GM18951 (cell line): ENCODE measurements at regions not wholly inside any gene's neighbourhood (a gene's known extent, or its start where the extent isn't known, plus 50 kb on each side); places are given as distances from the start of the nearest gene placed in this dataset.

Experiments
- POLR2A ChIP-seq: IDR thresholded peaks from 4 replicates; pipeline ENCODE4 v1.6.1; 2011; ENCODE audit warnings: mild to moderate bottlenecking; ENCODE audit not compliant: insufficient read length, insufficient read depth; ENCODE audit errors: extremely low read depth
- in situ Hi-C: fragments of 300-500 bp; cut with MboI; formaldehyde crosslinking; loops from one replicate; pipeline ENCODE4 v1.12.0; 2022; ENCODE audit warnings: low sequenced_read_pairs, mixed read lengths, inconsistent platforms; ENCODE audit not compliant: unreplicated experiment

- no peak for TF ChIP-seq POLR2A
- in situ Hi-C loops = no loop called here
These were observed 524.6 kb upstream of the KCND2 start for GRCh38 chr7:119748251-119748860.

- no peak for TF ChIP-seq POLR2A
- in situ Hi-C loops = no loop called here
These were observed 524.0 kb upstream of the KCND2 start for GRCh38 chr7:119748991-119749390.

DNA sequence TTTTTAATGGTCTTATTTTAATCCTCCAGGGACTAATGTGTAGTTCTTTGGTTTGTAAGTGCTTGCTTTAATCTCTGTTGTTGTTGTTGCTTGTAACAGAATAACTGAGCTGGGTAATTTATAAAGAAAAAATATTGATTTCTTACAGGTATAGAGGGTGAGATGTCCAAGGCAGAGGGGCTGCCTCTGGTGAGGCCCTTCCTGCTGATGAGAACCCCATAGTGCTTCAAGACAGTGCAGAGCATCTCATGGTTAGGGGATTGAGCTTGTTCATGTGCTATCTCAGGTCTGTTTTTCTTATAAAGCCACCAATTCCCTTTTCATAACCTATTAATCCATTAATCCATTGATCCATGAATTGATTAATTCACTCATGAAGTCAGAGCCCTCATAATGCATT, 516.3 kb upstream of the KCND2 start:
- in situ Hi-C loops = no loop called here

GRCh38 chr7:119758254-119758653, 514.7 kb upstream of the KCND2 start:
- TF ChIP-seq POLR2A = no peak
- in situ Hi-C loops = no loop called here

More for the DNA sequence above, 516.3 kb upstream of the KCND2 start:
- no peak for TF ChIP-seq POLR2A

DNA sequence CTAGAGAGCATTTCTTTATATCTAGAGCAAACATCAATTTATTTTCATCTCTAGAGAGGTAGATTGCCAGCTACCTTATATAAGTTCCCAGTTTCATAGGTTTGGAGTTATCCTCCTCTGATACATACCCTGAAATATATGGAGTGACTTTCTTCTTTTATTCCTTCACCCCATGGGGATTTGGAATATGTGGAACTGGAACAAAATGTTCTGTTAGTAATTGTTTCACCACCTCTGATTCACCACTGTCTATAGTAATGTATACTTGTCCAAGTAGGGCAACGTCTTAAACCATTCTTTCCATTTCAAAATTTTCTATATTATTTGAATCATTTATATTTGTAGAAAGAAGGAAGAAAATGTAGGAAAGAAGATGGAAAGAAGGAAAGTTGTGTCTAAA, 511.2 kb upstream of the KCND2 start:
- TF ChIP-seq POLR2A = no peak
- in situ Hi-C loops = no loop called here

DNA sequence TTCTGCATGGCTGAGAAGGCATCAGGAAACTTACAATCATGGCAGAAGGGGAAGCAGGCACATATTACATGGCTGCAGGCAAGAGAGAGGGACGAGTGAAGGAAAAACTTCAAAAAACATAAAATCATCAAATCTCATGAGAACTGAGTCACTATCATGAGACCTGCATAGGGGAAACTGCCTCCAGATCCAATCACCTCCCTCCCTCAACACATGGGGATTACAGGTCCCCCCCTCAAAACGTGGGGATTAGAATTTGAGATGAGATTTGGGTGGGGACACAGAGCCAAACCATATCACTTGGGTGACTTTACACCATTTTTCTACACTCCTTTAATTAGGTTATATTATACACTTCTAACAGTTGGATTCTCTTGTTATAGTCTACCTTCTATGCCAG, 490.7 kb upstream of the KCND2 start:
- in situ Hi-C loops = no loop called here
- TF ChIP-seq POLR2A = no peak

- in situ Hi-C loops = no loop called here
- no peak for TF ChIP-seq POLR2A
These were observed 489.2 kb upstream of the KCND2 start for GRCh38 chr7:119783799-119784198.

- no peak for TF ChIP-seq POLR2A
- in situ Hi-C loops = no loop called here
These were observed 470.8 kb upstream of the KCND2 start for GRCh38 chr7:119802147-119802546.

DNA sequence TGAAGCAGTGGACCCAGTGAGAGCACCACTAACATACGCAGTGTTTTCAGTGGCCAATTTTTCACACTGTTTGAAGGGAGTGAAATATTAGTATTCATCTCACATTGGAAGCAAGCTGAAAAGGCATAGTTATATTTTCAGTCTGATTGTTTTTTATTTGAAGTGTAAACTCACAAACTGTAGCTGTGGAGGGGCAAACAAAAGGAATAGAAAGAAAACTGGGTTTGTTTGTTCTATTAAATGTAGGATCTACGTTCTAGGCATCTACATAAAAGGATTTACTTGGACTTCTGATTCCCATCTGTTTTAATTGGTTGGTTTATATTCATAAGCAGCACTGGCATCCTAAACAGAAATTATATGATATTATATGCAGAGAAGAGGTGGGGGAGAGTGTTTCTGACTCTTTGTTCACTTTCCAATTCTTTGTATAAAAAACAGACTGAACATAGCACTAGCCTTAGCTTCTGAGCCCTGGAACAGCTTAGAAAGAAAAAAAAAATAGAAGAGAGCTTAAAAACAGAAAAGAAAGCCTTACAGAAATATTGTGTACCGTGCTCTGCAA, 447.8 kb upstream of the KCND2 start:
- TF ChIP-seq POLR2A = no peak
- in situ Hi-C loops = no loop called here

- TF ChIP-seq POLR2A = no peak
- in situ Hi-C loops = no loop called here
These were observed 446.4 kb upstream of the KCND2 start for GRCh38 chr7:119826547-119826946.

GRCh38 chr7:119838444-119838843, 434.5 kb upstream of the KCND2 start:
- in situ Hi-C loops = no loop called here
- TF ChIP-seq POLR2A = no peak

DNA sequence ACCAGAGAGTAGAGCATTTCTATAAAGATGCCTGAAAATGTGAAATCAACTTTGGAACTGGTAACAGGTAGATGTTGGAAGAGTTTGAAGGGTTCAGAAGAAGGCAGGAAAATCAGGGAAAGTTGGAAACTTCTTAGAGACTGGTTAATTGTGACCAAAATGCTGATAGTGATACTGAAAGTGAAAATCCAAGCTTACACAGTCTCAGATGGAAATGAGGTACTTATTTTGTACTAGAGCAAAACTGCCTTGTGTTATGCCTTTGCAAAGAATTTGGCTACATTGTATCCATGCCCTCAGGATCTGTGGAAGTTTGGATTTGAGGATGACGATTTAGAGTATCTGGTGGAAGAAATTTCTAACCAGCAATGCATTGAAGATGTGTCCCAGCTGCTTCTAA, 430.6 kb upstream of the KCND2 start:
- TF ChIP-seq POLR2A = no peak
- in situ Hi-C loops = no loop called here

DNA sequence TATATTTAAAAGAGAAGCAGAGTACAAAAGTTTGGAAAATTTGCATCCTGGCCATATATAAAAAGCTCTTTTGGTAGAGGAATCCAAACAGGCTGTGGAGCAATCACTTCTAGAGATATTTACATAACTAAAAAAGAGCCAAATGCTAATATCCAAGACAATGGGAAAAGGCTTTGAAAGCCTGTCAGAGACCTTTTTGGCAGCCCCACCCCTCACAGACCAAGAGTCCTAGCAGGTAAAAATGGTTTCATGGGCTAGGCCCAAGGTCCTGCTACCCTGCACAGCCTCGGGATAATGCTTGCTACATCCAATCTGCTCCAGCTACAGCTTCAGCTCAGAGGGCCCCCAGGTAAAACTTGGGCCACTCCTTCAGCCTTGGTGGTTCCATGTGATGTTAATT, 430.2 kb upstream of the KCND2 start:
- in situ Hi-C loops = no loop called here
- TF ChIP-seq POLR2A = no peak

DNA sequence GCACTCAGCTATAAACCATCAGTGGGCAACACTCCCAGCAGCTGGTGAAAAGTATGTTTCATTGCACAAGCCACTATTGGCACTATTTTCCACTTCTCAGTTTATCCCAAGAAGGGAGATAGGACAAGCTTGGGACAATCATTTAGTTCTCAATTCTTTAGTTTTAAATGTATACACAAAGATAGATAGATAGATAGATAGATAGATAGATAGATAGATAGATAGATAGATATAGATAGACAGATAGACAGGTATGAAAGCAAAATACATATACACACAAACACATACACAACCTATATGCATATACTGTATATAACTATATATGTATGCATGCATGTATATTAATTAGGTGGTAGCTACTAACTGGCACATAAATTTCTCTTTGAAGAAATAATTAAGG, 411.6 kb upstream of the KCND2 start:
- in situ Hi-C loops = no loop called here

DNA sequence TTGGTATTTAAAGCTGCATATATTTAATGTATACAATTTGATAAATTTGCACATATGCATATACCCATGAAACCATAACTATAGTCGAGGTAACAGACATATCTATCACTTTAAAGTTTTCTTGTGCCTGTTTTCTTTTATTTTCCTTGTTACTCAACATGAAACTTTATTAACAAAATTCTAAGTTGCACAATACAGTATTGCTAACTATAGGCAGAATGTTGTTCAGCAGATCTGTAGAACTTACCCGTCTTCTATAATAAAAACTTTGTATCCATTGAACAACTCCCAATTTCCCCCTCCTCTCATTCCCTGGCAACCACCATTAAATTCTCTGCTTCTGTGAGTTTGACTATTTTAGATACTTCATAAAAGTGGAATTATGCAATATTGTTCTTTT, 404.6 kb upstream of the KCND2 start:
- in situ Hi-C loops = no loop called here
- no peak for TF ChIP-seq POLR2A

More for the DNA sequence above, 411.6 kb upstream of the KCND2 start:
- no peak for TF ChIP-seq POLR2A

DNA sequence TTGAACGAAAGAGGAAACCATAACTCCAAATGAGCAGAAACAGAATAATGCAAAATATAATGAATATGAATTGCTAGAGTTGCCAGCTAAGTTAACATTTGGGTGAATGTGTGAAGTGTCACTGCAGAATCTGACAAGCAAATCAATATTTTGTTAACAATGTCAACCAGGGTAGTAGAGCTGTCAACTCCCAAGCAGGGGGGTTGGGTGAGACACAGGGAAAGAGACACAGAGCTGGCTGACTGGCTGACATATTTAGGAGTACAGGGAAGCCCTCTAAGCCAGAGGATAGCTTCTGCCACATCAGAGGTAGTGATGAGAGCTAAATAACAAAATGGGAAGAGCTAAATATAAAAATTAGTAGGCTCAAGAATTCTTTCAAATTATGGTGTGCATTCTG, 393.1 kb upstream of the KCND2 start:
- no peak for TF ChIP-seq POLR2A
- in situ Hi-C loops = no loop called here
